GM18505 (cell line): ENCODE measurements at regions not wholly inside any gene's neighbourhood (a gene's known extent, or its start where the extent isn't known, plus 50 kb on each side); places are given as distances from the start of the nearest gene placed in this dataset.

ENCODE experiments used
- ATAC-seq: cut with Tn5 transposase; IDR thresholded peaks from one replicate; pipeline ENCODE4 v1.9.1; 2021; ENCODE audit not compliant: unreplicated experiment
- POLR2A ChIP-seq: IDR thresholded peaks from 4 replicates; pipeline ENCODE4 v1.6.1; 2011; ENCODE audit warnings: borderline replicate concordance; ENCODE audit not compliant: insufficient read depth, insufficient read length; ENCODE audit errors: extremely low read depth

DNA sequence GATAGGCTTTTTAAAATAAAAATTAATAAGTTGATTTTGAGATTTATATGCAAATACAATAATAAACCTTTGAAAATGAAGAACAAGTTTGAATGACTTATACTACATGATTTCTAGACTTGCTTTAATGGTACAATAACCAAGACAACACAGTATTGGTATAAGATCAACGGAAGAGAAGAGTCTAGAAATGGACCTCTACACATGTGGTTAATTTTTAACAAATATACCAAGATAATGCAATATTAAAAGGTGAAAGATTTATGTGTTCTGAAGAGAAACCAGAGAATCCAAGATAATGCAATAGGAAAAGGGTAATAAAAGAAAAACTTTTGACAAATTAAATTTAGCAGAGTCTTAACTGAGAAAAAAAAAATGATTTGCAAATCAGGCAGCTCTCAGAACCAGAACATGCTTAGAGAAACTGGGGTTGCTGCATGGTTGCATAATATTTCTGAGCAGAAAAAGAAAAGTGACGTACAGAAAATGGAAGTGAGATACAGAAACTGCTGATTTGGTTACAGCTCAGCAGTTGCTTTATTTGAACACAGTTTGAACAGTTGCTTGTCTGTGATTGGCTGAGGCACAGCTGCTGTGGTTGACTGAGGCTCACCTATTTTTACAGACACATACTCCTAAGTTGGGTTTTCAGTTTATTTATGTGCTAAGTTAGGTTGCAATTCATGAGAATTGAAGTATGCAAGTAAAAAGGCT lies 365.9 kb downstream of the CRPPA start:
- ATAC-seq: peak; percentile 89
- TF ChIP-seq POLR2A: no peak

DNA sequence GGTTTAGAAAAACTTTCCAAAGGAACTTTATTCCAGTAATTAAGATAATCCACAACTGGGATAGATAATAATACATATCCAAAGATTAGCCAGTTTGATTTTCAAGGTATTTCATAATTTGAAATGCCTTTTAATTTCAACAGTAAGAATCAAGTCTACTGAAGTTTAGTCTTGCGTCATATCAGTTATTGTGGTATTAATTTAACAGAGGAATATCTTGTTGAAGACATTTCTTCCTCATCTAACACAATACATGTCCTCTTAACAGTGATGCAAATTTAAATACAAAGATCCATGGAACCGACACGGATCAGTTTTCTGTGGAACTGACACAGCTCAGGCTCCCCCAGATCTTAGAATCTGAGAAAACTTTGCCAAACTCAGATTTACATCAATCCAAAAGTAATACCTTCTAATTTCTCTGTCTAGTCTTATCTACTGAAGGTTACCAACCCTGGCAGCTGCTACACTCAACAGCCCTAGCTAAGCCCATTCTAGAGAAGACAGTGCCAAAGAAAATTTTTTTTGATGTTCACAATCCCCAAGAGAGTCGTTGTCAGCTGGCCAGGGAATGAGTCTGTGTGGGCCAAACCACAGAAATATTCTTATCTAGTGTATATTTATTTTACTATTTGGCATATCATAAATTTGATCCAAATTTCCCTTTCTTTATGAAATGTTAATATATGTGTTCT lies 365.2 kb upstream of the MEOX2 start:
- TF ChIP-seq POLR2A: no peak
- ATAC-seq: no peak

DNA sequence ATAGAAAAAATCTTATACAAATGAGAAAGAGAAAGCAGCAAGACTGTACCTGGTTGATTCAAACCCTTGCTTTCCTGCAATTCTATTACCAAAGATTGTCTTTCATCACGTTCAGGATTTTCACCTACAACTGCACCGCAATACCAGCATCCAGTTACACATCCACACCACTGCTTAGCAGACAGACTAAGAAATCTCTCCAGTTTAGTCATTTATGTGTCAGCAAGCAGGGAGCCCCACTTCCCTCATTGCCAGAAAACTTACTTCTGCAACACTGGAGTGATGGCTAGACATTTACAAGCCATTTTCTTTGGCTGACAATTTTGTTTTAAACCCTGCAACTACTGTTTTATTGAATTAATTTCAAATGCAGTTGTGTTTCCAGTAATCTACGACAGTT lies 359.6 kb upstream of the MEOX2 start:
- no peak for ATAC-seq
- TF ChIP-seq POLR2A: no peak

DNA sequence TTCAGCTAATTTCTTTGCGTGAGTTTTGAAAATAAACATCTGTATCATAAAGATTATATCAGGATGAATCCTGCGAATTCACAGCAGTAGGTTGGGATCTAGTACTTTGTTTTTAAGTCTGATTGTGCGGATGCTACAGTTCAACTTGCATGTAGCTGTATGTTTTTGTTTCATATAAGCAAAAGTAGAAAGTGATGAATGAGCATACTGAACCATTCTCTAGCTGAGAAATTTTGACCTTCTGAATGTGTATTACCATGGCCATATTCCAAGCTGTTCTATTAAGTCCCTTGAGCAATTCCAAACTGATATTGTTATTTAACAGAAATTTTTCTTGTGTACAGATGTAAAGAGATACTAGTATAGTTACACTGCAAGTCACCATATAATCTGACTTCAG lies 358.8 kb upstream of the MEOX2 start:
- no peak for ATAC-seq
- TF ChIP-seq POLR2A: no peak

DNA sequence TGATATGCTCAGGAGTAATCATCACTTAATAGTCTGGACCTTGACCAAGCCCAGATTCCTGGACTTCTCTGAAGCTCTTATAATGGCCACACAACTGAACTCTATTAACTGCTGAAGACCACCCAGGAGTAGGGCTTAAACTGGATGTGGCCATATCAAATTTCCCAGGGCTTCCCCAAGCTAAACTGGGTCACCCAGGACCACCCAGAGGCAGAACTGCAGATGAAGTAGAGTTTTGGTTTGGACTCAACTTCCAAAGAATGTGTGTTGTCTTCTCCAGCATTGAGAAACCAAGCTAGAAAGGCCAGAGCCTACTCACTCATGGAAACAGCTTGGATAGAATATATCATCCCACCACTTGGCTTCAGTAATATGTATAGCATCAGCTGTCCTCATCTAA lies 358.2 kb upstream of the MEOX2 start:
- no peak for TF ChIP-seq POLR2A
- ATAC-seq: no peak

DNA sequence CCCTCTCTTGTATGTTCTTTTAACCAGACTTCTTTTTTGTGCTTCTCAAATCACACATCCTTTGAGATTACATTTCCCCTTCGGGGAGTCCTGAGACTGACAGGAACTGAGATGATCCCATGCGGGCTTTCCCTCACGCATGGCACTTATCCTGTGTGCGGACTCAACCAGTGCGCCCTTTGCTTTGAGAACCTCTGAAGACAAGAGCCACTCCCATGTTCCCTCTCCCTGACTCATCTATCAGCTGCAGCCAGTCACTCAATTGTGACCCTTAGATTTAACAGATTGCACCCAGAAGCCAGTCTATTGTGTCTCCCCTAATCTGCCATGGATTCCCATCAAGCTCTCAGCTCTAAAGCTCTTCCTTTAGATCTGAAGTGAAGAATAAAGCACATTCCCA lies 353.9 kb upstream of the MEOX2 start:
- no peak for TF ChIP-seq POLR2A
- no peak for ATAC-seq

DNA sequence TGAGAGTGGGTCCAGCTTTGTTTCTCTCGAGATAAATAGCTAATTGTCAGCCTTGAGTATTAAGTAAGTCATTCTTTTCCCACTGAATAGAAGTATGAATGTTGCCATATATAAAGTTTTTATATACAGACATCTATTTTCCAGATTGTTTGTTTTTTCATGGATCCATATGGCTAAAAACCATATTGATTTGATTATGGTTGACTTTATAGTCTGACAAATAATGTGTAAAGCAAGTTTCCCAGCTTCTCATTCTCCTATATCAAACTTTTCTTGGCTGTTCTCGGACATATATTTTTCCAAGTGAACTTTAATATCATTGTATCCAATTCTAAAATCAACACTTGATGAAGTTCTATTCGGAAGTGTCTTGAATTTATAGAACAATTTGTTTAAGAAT lies 352.4 kb upstream of the MEOX2 start:
- TF ChIP-seq POLR2A: no peak
- ATAC-seq: no peak

DNA sequence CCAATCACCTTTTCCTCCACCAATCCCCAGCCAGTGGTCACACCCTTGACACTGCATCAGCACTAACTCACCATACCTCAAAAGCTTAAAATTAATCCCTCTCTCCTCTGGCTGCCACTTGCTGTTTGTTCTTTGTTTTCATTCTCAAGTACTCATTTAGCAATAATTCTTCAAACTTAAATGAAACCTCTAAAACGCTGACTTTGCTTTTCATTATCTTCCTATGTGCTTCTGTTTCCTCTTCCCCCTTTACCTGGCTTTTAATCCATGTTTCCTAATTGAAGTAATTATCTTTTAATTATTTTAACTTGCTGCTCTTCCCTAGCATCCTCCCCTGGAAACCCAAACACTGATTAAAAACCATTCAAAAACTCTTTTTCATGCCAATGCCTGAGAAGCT lies 348.9 kb upstream of the MEOX2 start:
- no peak for ATAC-seq
- no peak for TF ChIP-seq POLR2A

DNA sequence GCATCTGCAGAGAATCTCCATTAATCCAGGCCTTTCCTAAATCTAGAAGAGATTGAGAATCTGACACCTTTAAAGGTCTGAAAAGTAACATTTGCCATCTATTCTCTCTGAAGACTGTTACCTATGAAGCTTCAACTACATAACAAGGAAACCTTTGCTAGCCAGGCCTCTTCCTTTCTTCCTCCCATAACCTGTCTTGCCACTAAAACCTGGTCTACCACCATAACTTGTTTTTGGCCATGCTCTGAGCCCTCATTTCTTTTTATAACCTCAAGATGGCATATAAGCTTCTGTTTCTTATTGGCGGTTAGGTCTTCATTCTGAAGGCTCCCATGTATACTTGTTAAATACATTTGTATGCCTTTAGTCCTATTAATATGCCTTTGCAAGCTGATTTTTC lies 348.4 kb upstream of the MEOX2 start:
- no peak for ATAC-seq
- no peak for TF ChIP-seq POLR2A

DNA sequence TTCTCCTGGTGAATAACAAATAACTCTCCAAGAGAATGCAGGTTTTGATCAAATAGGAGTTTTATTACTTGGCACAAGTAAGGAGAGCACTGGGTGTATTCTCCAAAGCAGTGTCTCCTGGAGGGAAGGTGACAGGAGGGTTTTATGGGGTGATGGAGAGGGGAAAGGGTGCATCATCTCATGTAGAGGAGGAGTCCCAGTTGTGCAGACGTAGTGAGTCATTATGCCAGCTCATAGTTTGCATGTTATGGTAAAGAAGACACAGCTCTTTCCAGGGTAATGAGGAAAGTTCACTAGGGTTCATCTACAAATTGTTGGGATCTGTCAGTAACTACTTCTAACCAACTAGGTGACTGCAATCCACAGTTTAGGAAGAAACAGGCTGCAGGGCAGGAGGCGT lies 347.9 kb upstream of the MEOX2 start:
- no peak for TF ChIP-seq POLR2A
- ATAC-seq: no peak

DNA sequence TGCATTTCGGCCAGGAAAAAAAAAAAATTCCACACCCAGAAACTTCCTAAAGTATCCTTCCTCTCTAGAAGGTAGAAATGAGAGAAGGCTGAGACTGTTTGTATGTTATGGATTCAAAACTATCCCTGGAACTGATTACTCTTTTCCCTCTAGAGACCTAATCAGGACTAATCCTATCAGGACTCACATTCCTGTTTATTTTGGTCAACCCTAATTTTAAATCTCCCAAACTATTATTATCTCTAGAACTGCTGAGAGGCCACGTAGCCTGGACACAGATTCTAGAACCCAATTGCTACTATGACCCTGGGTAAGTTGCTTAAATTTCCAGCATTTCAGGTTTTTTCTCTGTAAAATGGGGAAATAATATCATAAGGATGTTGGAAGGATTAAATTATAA lies 346.8 kb upstream of the MEOX2 start:
- no peak for ATAC-seq

DNA sequence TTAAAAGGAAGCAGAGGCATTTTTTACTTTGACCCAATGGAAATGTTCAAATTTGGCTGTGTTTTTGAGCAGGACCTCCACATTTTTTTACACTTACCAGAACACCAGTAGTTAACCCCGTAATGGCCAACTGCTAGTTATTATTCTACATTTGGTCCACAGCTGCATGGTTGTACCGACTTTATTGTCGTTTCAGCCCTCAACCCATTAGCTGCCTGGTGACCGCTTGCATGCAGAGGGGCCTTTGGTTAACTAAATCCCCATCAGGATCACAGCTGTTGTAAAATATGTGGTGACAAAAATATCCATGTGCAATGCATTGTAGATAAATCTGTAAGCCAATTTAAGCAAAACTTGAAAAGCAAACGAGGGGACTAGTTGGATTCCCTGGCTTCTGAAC lies 342.2 kb upstream of the MEOX2 start:
- no peak for TF ChIP-seq POLR2A
- ATAC-seq: no peak

More for the DNA sequence above, 346.8 kb upstream of the MEOX2 start:
- TF ChIP-seq POLR2A: no peak

DNA sequence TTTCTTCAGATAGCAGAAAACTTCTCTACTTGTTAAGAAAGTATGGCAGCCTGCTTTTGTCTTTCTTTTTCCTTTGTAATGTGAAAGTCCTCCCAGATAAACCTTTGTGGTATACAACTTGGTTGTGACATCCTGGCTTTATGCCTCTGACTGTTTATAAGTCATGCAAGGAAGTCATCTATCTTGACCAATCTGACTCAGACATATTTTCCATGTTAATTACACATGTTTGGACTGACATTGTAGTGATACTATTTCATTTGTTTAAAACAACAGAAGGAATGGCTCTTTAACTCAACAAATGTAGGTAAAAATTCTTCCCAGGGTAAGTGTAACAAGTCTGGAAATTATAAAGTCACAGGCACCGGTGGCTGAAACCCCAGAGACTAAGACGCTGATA lies 341.6 kb upstream of the MEOX2 start:
- no peak for TF ChIP-seq POLR2A
- ATAC-seq: no peak

DNA sequence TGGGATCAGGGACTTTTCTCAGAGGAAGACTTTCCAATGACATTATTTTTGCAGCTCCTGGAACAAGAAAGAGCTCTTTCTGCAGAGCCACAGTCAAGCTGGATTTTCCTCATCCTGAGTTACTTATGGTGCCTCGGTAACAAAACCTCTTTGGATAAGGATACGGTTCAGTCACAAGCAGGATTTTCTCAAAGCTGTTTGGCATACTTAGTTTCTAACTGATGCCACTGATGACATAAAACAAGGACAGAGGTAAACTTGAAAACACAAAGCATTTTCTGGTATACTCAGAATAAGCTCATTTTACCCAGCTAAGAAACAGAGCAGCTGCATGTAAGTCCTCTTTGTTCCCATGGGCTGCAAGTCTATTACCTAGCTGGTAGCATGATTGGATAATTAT lies 340.9 kb upstream of the MEOX2 start:
- TF ChIP-seq POLR2A: no peak
- ATAC-seq: no peak
